ENCODE measurements at regions not wholly inside any gene's neighbourhood (a gene's known extent, or its start where the extent isn't known, plus 50 kb on each side); places are given as distances from the start of the nearest gene placed in this dataset.
"Not testable (repeated sequence)": the region's sequence is repeated elsewhere in the genome, so short reads cannot be mapped to it uniquely, and the experiment has no call there.

- no peak for TF ChIP-seq POLR2A (IDR thresholded peaks at IDR 0.05; ENCODE audit: low read depth, low read length)
- DNase-seq (ENCODE audit: insufficient read length, low spot score) (no peak), FAIRE-seq (no peak)
These were observed 52.7 kb upstream of the SERBP1 start for GRCh38 chr1:67482733-67483482.

- no peak for DNase-seq (ENCODE audit: insufficient read length, low spot score)
- TF ChIP-seq POLR2A (IDR thresholded peaks at IDR 0.05; ENCODE audit: low read depth, low read length), result no peak
- FAIRE-seq, result no peak
These were observed 54.3 kb upstream of the SERBP1 start for GRCh38 chr1:67484492-67484891.

- TF ChIP-seq POLR2A (IDR thresholded peaks at IDR 0.05; ENCODE audit: low read depth, low read length), result no peak
- DNase-seq (ENCODE audit: insufficient read length, low spot score), result no peak
- FAIRE-seq, result no peak
These were observed 55.0 kb upstream of the SERBP1 start for GRCh38 chr1:67485046-67485811.

- FAIRE-seq (no peak), DNase-seq (ENCODE audit: insufficient read length, low spot score) (no peak)
- no peak for TF ChIP-seq POLR2A (IDR thresholded peaks at IDR 0.05; ENCODE audit: low read depth, low read length)
These were observed 59.4 kb upstream of the SERBP1 start for GRCh38 chr1:67489643-67490042.

GRCh38 chr1:67491280-67491679, 61.1 kb upstream of the SERBP1 start:
- no peak for TF ChIP-seq POLR2A (IDR thresholded peaks at IDR 0.05; ENCODE audit: low read depth, low read length)
- FAIRE-seq (no peak), DNase-seq (ENCODE audit: insufficient read length, low spot score) (no peak)

GRCh38 chr1:67493148-67493547, 62.9 kb upstream of the SERBP1 start:
- FAIRE-seq (no peak), DNase-seq (ENCODE audit: insufficient read length, low spot score) (no peak)
- no peak for TF ChIP-seq POLR2A (IDR thresholded peaks at IDR 0.05; ENCODE audit: low read depth, low read length)

- no peak for TF ChIP-seq POLR2A (IDR thresholded peaks at IDR 0.05; ENCODE audit: low read depth, low read length)
- DNase-seq (ENCODE audit: insufficient read length, low spot score), result no peak
- no peak for FAIRE-seq
These were observed 65.1 kb upstream of the SERBP1 start for GRCh38 chr1:67495327-67495726.

- FAIRE-seq (no peak), DNase-seq (ENCODE audit: insufficient read length, low spot score) (no peak)
- no peak for TF ChIP-seq POLR2A (IDR thresholded peaks at IDR 0.05; ENCODE audit: low read depth, low read length)
These were observed 66.1 kb upstream of the SERBP1 start for GRCh38 chr1:67496329-67496728.

GRCh38 chr1:67500413-67500959, 70.3 kb upstream of the SERBP1 start:
- FAIRE-seq (peak; percentile 96), DNase-seq (ENCODE audit: insufficient read length, low spot score) (peak; percentile 90)
- TF ChIP-seq POLR2A (IDR thresholded peaks at IDR 0.05; ENCODE audit: low read depth, low read length), result no peak

- TF ChIP-seq POLR2A (IDR thresholded peaks at IDR 0.05; ENCODE audit: low read depth, low read length), result no peak
- FAIRE-seq, result no peak
- DNase-seq (ENCODE audit: insufficient read length, low spot score), result no peak
These were observed 73.8 kb upstream of the SERBP1 start for GRCh38 chr1:67503974-67504373.

- FAIRE-seq; DNase-seq (ENCODE audit: insufficient read length, low spot score): not testable (repeated sequence)
These were observed 83.4 kb upstream of the SERBP1 start for GRCh38 chr1:67513392-67514294.

- FAIRE-seq (no peak), DNase-seq (ENCODE audit: insufficient read length, low spot score) (no peak)
- TF ChIP-seq POLR2A (IDR thresholded peaks at IDR 0.05; ENCODE audit: low read depth, low read length), result no peak
These were observed 84.1 kb upstream of the SERBP1 start for GRCh38 chr1:67514300-67514699.

- FAIRE-seq (no peak), DNase-seq (ENCODE audit: insufficient read length, low spot score) (no peak)
These were observed 84.6 kb upstream of the SERBP1 start for GRCh38 chr1:67514786-67515185.

More at GRCh38 chr1:67514786-67515185, 84.6 kb upstream of the SERBP1 start:
- no peak for TF ChIP-seq POLR2A (IDR thresholded peaks at IDR 0.05; ENCODE audit: low read depth, low read length)
